GM19467 (cell line): ENCODE measurements at regions not wholly inside any gene's neighbourhood (a gene's known extent, or its start where the extent isn't known, plus 50 kb on each side); places are given as distances from the start of the nearest gene placed in this dataset.

Experiments
- ATAC-seq: cut with Tn5 transposase; IDR thresholded peaks from one replicate; pipeline ENCODE4 v1.9.1; 2021; ENCODE audit warnings: mild to moderate bottlenecking, moderate library complexity; ENCODE audit not compliant: unreplicated experiment

DNA sequence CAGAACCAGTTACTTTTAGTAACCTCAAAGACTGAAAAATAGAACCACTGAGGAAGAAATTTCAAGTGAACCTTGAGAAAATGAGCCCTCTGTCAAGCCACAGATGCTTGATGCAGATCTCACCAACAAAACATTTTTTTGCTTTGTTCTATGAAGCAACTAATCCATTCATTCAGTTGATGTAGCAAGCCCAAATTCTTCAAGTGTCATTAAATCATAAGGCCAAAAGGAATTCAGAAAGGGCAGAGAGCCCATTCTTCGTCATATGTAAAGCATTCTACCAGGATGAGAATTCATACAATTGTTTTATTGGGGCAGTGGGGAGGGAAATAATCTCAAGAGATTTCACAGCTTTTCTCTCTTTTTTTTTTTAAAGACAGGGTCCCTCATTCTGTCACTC is 218.0 kb upstream of the RGS6 start:
- ATAC-seq = no peak

DNA sequence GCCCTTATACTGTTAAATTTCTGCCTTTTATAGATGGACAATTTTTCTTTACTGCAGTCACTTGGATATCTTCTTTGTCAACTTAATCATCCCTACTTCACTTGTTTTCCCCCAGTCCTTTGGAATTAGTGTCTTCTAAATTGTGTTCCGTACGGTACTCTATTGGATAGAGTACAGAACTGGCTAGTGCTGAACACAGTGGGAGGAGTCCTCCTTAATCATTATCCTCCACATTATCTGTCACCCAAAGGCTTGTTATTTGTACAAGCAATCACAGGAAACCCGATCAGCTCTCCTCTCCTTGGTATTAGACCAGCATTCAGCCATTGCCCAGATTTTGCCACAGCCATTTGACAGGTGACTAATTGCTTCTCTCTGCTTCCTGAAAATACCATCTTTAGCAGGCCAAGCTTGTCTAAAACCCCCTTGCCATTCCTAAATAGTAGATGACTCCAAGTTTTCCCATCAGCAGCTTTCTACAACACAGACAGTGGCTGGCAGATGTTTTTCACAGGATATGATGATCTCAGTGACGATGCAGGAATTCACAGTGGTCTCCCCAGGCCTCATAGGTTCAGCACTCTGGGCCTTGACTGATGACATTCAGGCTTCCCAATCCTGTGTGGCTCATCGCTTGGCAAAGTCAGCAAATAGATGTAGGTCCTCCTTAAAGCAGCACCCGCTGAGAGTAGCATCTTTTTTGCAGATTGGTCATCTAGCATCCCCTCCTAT is 216.0 kb upstream of the RGS6 start:
- ATAC-seq = no peak

DNA sequence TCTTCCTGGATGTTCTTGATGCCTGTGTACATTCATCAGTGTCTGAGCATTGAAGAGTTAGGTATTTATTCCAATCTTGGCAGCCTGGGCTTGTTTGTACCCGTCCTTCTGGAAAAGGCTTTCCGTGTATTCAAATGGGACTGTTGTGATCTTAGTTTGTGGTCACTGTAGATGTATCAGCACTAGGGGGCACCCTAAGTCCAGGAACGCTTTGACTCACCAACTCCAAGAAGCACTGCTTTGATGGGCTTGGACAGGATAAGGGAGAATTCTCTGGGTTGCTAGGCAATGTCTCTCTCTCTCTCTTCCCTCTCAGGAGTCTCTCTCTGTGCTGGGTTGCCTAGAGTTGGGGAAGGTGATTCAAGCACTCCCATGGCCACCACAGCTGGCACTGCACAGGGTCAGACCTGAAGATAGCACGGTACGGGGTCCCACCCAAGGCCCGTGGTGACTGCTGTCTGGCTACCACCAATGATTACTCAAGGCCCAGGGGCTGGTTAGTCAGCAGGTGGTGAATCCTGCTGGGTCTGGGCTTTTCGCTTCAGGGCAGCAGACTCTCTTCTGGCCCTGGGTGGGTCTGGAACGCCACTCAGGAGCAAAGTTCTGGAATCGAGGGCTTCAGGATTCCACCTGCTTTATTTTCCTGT is 211.1 kb upstream of the RGS6 start:
- ATAC-seq = no peak

DNA sequence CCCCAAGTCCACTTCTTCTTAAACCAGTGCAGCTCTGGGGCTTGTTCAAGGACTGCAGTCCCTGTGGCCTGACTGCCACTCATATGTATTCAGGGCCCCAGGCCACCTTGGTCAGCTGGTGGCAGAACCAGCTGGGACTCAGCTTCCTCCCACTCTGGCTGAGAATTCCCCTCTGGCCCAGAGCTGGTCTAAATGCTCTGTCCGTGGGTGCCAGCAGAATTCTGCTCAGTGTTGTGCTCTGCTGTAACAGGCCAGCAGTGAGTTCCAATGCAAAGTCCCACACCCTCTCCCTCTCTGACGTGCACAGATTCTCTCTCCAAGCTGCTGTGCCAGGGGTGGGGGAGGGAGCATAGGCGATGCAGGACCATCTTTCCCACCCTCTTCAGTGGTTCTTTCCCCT is 210.4 kb upstream of the RGS6 start:
- no peak for ATAC-seq

DNA sequence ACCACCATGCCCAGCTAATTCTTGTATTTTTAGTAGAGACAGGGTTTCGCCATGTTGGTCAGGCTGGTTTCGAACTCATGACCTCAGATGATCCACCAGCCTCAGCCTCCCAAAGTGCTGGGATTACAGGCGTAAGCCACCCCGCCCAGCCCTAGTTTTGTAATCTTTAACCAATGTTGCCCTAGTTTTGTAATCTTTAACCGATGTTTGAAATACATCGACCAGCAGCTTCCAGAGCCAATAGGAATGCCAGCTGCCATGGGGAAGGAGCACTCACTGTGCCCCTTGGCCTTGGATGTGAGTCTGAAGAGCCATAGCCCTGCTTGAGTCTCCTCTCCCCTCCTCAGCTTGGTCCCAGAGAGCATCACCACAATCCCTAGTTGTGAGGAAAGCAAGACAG is 209.3 kb upstream of the RGS6 start:
- ATAC-seq = no peak

DNA sequence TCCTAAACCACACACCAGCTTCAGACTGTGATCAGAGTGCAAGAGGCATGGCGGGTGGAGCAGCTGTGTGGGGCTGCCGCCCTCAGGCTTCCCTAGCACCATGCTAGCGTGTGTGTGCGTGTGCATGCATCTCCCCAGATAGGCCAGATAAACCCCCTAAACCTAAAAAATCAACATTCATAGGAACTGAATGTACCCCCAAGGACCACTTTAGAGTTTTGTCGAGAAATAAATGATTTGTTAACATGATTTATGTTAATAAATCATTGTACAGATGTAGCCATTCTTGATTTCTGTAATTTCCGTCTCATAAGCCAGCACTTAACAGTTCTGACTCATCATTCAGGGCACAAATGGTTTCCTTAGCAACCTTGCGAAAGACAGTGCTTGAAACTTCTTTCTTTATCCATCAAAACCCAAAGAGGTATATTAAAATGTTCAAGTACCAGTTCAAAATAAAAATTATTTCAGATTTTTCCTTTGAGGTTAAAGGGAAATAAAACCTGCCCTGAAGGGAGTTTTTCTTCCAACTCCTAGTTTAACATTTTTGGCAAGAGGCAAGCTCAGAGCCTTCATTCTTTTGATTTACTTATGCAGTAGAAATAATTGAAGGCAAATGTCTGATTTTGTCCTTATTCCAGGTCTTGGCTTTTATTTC is 206.2 kb upstream of the RGS6 start:
- no peak for ATAC-seq

DNA sequence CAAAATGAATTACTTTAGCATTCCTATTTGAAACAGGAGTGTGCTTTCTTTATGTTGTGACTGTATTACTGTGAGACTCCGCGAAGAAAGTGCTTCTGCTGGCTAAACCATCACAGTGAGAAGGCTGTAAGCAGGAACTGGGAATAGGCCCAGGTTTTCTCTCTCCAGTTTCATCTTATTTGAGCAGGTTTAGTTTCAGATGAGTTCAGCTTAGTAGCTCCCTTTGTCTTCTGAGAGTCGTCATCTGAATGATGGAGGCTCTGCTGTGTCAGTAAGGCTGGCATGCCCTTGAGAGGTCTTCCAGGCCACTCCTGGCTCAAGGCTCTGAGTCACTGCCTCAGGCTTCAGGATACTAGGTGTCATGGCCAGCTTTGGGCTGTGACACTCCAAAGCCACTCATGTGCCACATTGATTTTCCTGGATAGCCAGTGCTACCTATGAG is 205.6 kb upstream of the RGS6 start:
- ATAC-seq = no peak

DNA sequence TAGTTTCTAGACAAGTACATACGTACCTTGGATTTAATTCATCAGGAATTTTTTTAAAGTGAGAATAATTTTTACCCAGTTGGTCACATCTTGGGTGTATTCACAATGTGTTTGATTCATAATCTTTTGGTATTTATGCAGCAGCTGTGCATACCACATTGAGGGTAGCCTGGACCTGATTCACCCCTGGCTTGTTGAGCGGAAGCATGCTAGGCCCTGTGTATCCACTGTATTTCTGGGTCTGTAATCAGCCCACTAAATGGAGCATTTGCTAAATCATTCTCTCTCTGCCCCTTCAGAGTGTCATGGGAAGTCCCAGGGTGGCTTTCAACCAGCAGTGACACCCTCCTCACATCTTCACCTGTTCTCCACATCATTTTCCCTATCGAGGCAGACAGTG is 203.8 kb upstream of the RGS6 start:
- ATAC-seq = no peak

DNA sequence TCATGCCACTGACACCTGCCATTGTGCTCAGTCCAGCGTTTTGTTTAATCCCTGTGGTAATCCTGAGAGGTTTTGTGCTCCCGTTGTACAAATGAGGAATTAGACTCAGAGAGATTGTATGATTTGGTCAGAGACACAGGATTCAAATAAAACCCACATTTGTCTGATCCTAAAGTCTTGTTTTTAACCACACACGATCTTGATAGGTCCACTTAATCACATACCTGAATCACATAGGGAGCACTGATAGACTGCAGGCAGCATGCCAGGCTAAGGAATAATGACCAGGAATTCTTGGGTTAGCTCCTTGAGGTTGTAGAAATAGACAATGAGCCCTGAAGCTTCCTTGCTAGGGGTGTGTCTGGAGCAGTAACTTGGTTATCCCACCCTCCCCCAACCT is 202.6 kb upstream of the RGS6 start:
- ATAC-seq = no peak

DNA sequence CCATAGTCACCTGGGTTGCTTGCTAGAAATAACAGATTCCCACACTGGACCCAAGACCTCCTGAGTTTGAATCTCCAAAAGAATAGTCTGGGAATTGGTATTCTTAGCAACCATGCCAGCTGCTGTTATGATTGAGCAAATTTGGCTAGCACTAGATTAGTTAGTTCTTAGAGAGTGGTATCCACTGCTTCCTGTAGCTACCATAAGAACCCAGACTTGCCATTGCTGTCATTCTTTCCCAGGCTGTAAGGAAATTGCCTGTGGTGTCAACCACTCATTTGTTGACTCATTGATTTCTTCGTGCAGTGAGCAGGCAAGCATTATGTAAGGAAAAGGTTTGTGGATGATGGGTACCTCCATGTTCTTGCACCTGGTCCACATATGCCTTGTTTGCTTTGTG is 201.8 kb upstream of the RGS6 start:
- no peak for ATAC-seq

DNA sequence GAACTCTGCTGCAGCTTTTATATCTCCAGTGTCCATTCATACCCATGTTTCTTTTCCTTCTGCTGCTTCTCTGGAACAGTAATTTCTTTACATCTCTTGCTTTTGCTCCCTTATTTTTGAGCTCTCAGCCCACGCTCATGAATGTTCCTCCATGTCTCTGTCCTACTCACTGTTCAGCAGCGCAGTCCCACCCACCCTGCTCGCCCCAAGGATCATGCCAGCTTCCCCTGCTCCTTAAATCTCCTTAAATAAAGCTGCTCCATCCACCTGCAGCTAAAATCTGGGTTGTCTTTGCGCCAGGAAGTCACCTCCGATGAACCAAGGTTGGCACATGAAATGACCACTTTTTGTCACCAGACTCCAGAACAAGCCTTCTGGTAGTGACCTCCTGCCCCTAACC is 201.1 kb upstream of the RGS6 start:
- ATAC-seq = no peak

DNA sequence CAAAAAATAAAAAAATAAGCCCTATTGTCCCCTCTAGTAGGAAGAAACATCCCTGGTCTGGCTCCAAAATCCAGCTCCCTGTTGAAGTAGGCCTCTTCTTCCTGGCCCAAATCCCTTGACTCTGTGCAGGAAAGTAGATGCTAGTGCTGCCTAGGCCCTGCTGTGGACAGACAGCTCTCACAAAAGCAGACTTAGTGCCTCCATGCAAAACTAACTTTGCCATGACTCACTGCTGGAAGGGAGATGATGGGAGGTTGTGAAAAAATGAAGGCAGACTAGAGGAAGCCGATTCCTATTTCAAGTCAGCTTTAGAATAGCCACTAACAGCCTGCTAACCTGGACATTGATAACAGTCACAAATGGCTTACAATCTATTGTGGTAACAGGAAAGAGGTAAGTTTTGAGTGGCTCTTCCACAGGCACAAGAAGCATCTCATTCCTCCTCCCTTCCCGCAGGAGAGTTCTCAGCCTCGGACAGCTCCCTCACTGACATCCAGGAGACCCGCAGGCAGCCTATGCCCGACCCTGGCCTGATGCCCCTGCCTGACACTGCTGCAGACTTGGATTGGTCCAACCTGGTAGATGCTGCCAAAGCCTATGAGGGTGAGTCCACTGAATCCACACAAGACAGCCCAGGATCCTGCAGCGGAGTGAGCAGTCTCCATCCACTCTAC is 198.9 kb upstream of the RGS6 start:
- ATAC-seq = no peak

DNA sequence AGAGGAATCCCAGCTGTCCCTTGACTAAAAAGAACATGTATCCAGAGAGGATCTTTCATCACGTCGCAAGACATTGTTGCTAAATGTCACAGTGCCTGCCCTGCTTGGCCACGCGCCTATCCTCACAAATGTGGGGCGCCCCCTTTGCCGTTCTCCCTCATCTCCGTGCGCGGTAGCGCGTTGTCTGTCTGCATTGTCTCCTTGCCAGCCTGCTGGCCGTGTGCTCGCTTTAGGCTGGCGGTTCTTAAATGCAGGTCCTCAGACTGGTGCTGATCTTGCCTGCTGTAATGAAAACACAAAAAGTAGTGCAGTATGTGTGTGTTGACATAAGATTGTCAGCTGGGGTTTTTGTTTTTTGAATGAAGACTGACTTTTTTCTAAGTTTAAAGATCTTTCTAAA is 198.2 kb upstream of the RGS6 start:
- ATAC-seq = no peak

DNA sequence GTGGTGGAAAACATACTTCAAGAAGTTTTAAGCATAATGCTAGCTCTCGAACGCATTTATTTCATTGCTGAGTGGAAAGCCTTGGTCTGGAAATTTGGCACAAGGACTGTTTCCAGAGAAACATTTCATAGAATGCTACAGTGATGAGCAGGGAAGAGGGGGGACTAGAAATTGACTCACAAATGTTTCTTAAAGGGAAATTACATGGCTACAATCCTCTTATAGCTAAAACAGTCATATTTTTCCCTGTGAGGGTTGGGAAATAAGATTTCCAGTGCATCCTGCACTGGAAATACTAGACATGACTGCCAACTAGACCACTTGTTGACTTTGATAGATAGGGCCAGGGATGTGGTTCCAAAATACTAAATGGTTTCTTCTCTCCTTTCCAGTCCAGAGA is 197.3 kb upstream of the RGS6 start:
- ATAC-seq = no peak

DNA sequence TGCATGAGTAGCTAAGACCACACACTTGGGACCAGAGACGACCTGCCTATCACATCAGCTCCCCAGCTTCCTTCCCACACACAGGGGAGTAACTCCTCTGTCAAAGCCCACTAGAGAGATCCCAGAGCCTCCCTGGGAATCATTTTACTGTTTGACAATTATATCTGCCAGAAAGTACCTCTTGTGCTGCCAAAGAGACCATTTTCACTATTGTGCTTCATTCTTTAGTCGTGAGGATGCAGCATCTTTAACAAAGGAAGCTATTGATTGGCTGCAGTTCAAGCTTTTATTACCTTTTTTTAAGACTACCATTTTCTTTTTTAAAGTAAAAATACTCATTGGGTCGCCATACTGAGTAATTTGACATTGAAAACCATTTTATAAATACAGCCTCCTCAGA is 194.5 kb upstream of the RGS6 start:
- ATAC-seq = no peak

DNA sequence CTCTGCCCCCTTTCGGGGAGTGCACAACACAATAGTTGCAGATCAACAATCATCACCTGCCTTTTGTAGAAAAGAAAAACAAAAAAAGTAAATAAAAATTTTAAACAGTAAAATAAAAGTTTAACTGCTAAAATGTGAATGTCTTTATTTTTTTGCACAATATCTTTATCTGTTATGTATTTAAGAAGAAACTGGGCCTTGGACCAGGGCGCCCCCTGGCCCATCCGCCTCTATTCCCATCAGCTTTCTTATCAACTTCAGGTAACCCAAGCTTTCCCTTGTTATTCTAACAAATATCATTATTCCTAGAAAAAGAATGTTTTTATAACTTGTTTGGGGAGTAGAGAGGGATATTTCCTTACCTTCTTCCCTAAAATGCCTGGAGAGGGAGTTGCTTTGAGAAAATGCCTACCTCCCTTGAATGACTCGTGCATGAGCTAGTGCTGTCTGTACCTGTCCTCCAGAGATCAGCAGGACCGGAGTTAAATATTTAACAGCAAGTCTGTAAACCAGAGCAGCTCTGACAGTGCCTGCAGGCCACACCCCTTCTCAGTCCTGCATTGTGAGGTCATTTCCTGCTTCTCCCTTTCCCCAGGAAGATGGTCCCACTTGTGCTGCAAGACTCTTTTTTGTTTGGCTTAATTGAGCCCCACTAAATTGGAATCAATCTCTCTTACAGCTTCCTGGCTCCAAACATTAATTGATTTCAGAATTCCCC is 192.8 kb upstream of the RGS6 start:
- ATAC-seq = no peak

DNA sequence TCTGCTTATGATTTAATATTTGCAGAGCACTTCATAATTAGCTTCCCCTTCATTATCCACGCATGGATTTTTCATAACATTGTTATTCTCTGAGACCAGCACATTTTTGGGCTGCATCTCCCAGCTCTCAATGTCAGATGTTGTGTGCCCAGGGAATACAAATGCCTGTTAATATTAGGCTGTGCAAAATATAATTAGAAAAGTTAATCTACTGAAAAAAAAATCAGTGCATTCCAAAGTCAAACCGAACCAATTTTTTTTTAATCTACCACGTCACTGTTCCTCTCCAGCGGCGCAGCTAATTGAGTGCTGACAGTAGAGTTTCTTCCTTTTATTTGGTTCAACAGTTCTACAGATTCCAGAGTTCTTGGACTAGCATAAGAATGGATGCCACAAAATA is 191.0 kb upstream of the RGS6 start:
- no peak for ATAC-seq

DNA sequence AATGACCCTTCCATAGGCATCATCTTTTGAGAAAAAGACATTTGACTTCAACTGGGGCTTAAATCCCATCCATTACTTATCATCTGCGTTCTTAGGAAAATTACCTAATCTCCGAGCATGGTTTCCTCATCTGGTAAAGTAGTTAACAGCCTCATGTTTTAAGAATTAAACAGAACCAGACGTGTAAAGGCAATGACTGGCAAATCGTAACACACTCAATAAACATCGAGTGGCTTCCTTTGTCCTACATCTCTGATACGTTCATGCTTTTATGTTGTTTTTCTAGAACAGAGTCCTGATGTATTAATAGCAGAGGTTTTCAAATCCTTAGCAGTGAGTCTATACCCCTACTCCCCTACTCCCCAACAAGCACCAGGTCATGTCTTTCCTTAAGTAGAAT is 189.7 kb upstream of the RGS6 start:
- no peak for ATAC-seq

DNA sequence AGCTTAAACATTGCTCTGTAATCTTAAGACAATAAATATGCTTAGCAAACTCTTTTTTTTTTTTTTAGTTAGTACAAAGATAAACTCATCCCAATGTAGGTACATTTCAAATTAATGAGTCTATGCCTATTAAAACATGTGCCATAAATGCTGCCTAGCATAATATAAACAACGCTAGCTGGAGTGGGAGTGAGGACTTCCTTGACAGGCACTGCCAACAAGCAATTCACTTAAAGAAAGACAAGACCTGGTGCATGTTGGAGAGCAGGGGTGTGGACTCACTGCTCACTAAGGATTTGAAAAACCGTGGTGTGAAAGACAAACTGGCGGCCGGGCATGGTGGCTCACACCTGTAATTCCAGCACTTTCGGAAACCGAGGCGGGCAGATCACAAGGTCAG is 187.2 kb upstream of the RGS6 start:
- ATAC-seq = no peak

DNA sequence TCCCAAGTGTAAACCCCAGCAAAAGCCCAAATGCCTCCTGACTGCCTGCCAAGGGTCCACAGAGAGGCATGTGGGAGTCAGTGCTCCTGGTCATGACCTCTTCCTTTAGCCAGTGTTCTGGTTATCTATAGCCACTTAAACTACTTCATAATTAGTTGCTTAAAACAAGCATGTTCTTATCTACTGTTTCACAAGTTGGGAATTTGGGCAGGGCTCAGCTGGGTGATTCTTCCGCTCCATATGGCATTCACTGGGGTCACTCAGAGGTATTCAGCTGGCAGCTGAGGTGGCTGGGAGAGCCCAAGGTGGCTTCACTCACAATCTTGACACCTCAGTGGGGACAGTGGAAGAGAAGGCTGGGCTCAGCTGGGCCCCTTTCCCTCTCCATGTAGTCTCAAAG is 184.0 kb upstream of the RGS6 start:
- ATAC-seq = no peak

DNA sequence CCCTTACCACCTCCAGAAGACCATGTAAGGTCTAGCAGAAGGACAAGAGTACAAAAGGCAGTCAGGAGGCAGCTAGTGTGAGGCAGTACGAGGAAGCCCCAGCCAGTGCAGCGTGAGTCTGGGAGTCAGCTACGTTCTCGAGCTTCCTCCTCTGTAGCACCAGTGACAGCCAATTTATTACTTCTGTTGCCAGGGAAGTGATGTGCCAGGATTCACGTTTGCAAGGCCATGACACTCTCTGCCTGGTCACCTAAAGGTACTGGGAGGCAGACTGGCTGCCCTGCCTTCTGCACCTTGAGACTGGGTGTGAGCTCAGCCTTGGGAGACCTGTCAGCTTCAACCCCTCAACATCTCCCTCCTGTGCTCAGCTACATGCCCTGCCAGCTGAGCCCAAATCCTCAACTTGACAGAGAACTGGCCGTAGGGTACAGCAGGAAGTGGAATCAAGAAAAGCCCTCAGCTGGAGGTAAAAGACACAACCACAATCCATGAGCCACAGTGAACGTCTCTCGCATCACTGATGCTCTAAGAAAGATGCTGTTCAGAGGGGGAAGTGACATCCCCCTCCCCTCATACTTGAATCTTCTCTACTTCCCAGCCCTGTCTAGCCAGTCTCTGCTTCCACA is 182.5 kb upstream of the RGS6 start:
- ATAC-seq = no peak
